Renal cortical epithelial cell (primary cell): ENCODE measurements at regions not wholly inside any gene's neighbourhood (a gene's known extent, or its start where the extent isn't known, plus 50 kb on each side); places are given as distances from the start of the nearest gene placed in this dataset.
"Not testable (repeated sequence)": the region's sequence is repeated elsewhere in the genome, so short reads cannot be mapped to it uniquely, and the experiment has no call there.

Experiments
- DNase-seq: peaks from one replicate; pipeline ENCODE4 v3.0.0-alpha.2; 2011; ENCODE audit warnings: low read depth

DNA sequence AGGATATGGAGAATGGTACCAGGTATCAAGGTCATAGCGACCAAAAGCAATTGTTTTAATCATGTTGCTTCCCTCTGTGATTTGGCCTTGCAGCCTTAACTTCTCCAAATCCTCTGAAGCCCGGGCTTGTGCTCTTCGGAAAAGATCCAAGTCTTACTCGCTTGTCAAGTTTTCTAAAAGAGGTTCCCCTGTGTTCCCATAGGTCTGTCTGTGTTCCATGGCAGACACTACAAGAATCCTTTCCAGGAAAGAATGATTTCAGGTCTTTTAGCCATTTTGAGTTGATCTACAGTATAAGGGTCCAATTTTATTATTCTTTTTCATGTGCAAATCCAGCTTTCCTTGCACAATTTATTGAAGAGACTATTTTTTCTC is 710.6 kb upstream of the DIAPH2 start:
- no peak for DNase-seq

DNA sequence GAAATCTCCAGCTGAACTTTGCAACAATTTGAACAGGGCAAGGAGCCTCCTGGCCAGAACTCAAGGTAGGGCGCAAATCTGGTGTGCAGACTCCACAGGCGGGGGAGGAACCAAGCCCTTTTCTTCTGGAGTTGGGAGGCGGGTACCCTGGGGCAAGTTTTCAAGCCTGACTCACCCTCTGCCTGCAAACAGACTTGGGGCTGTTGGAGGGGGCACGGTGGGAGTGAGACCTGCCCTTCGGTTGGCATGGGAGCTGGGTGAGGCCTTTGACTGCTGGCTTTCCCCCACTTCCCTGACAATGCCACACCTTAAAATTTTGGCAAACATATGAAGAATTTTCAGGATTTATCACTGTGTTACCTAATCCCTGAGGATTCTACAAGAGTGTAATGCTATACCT is 709.8 kb upstream of the DIAPH2 start:
- no peak for DNase-seq

DNA sequence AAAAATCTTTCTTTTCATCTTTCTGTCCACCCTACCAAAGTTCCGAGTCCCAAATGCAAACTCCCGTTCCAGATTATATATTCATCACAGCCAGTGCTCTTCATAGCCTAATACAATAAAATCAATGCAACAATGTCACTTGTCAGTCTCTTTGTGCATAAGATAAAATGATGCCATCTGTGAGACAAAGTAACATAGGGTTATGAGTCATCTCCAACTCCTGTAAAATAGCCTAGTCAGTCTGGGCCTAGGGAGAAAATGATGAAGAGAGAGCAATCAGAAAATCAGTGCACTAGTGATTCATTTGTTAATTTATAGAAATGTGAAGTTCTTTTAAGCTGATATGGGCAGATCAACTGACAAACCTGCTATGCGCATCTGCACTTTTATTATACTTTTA is 689.1 kb upstream of the DIAPH2 start:
- no peak for DNase-seq

DNA sequence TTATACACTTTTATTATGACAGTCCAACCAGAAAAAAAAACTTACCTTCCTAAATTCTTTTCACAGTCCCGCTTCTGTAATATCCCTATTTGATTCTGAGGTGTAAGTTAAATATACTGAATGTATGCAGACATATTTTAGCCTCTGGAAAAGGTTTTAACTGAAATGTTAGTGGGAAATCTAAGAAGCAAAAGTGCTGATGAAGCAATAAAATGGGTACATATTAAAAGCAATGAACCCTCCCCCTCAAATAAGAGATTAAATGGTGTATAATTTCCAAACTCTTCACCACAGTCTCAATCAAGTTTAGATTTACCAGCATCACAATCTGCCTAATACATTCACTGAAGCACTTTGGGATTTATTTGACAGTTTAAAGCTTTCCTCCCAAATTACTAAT is 688.3 kb upstream of the DIAPH2 start:
- DNase-seq: no peak

DNA sequence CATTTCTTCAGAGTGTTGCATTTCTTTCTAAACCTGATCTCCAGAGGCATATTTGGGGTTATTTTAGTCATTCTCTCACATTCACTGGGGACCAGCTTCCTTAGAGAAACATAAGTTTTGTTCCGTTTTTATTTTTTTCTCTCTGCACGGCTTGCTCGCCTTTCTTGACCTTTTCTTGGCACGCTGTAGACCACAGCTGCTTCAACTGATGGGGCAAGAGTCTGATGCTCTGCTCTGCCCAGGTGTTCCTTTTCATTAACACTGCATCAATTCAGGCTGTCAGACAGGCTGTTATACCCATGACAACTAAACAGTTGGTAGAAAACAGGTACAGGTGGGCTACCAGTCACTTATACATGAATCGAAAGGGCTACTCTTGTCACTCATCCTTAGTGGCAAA is 682.2 kb upstream of the DIAPH2 start:
- no peak for DNase-seq

DNA sequence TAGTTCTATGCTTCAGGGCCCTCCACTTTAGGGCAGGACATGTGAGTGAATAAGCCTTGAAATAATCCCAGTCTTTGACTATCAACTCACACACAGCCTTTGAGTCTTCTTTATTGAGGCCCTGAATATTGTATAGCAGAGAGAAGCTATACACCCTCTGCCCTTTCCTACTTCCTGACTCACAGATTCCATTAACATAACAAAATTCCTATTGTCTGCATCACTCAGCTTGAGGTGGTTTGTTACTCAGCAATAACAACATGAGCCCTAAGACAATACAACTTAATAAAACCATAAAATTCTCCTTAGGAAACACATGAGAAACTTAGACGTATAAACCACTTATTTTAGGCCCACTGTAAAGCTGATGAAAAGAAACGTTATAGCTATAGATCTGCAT is 680.3 kb upstream of the DIAPH2 start:
- no peak for DNase-seq

DNA sequence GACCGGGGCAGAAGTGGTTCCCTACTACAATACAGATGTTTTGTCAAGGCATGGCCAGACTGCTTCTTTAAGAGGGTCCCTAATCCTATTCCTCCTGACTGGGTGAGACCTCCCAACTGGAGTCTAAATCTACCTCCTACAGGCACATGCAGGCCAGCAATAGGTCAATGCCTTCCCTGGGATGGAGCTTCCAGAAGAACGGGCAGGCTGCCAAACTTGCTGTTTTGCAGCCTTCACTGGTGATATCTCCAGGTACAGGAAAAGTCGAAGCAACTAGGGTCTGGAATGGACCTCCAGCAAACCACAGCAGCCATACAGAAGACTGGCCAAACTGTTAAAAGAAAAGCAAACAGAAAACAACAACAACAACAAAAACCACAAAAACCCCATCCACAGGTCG is 678.4 kb upstream of the DIAPH2 start:
- no peak for DNase-seq

DNA sequence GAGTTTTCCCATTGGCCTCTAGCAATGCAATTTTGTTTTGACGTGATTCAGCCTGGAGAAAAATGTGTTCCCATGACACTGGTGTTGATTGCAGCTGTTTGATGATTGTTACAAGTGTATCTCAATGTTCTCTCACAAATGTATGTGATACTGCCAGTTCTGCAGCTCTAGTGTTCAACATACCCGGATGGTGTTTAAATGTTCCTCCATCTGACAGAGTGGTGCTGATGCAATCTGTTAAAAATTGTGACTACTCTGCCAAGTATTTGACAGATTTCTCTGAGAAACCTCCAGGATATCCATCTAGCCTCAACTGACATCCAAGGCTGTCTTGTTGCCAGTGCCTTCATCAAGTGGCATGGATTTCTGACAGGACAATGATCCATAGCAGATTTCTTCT is 657.2 kb upstream of the DIAPH2 start:
- DNase-seq: no peak

DNA sequence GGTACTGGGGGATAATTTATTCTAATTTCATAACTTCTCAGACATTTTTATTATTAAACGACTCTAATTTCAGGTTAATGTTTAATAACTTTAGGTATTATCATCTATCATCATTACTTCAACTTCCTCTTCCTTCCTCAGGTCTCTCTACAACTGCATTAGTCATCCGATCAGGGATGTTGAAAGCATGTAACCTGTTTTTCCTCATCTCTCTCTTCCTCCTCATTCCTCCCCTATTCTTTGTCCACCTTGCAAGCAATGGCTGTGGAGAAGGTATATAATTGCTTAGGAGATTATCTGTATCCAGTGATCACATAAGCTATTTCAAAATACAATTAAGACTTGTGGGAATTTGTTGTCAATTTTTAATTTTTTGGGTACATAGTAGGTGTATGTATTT is 632.6 kb upstream of the DIAPH2 start:
- DNase-seq: no peak

DNA sequence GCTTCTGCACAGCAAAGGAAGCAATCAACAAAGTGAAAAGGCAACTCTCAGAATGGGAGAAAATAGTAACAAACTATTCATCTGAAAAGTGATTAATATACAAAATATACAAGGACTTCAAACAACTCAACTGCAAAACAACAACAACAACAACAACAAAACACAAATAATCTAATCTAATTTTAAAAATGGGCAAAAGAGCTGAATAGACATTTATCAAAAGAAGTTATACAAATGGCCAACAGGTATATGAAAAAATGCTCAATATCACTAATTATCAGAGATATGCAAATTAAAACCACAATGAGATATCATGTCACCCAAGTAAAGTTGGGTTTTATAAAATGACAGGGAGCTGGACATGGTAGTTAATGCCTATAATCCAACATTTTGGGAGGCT is 602.8 kb upstream of the DIAPH2 start:
- DNase-seq: no peak

DNA sequence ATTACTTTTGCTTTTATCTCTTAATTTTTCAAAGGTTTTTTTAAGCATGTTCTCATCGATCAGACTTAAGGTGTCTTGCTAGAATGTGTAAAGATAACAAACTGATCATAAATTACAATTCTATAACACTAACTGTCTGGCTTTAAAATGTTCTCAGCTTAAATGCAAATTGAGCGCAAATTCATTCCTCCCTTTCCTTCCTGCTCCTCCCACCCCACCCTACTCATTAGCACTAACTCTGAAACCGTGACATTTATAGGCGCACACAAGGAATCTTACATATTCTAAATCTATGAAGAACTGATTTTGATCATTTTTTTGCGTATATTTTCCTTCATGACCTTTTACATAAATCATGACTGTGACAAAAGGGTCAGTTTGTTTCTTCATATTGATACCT is 590.0 kb upstream of the DIAPH2 start:
- no peak for DNase-seq

DNA sequence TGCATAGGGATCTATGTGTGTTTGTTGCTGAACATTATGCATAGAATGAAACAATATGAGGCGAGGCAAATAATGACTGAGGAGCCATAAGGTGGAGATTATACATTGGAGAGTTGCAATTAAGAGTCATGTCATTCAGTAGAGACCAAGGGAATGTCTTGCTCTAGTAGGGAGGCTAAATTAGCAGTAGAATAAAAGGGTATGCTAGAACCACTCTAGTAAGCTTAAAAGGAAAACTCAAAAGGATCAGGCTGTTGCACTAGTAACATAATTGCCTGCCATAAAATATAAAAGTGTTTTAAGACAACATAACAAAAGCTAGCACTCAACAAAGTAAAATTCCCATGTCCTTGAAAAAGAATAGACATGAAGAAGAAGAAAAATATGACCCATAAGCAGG is 586.2 kb upstream of the DIAPH2 start:
- no peak for DNase-seq

DNA sequence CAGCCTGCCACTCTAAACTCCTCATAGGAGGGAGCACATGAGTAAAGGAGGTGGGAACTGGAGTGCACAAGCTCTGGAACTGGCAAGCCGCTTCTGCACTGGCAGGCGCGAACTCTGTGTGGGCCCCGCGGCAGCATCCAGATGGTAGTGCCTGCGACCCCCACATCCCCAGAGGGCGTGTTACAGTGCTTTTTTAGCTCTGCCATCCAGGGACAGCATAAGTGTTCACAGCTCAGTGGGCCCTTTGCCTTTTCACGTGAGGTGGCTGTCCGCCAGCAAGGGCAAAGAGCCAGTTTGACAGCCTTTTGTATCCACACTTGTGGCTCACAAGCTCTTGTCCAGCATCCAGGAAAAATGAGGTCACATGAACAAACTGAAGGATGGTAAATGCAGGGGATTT is 581.6 kb upstream of the DIAPH2 start:
- no peak for DNase-seq

DNA sequence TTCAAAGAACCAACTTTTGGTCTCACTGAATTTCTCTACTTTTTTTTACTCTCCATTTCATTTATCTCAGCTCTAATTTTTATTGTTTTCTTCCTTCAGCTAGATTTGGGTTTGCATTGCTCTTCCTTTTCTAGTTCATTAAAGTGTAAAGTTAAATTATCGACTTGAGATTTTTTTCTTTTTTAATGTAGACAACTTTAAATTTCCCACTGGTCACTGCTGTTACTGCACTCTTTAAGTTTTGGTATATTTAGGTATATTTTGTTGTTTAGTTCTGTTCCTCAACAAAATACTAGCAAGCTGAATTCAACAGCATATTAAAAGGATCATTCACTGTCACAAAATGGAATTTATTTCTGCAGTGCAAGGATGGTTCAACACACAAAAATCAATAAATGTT is 572.0 kb upstream of the DIAPH2 start:
- DNase-seq: no peak

DNA sequence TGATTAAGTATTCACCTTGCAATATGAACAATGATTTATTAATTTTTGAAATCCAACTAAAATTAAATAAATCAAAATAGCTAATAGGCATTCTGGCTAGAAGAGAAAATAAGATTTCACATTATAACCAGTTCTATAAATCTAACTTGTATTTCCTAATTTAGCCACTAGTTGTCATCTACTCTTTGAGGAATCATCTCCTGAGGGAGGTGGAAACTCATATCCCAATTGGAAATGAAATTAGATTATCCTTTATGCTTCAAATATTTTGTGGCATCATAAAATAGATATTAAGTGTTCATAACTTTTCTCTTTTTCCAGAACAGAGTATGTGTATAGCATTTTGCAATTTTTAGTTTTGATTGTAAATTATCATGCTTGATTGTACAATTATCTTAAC is 558.5 kb upstream of the DIAPH2 start:
- no peak for DNase-seq

DNA sequence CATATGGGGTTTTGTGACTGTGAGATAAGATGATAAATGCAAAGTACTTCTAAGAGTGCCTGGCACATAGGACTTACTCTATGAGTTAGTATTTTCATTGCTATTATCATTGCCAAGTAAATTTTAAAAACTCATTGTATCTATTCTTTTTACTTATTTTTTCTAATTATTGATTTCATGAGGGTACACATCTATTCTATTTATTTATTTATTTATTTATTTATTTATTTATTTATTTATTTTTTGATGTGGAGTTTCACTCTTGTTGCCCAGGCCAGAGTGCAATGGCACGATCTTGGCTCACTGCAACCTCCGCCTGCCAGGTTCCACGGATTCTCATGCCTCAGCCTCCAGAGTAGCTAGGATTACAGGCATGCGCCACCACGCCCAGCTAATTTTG is 556.6 kb upstream of the DIAPH2 start:
- DNase-seq: not testable (repeated sequence)

DNA sequence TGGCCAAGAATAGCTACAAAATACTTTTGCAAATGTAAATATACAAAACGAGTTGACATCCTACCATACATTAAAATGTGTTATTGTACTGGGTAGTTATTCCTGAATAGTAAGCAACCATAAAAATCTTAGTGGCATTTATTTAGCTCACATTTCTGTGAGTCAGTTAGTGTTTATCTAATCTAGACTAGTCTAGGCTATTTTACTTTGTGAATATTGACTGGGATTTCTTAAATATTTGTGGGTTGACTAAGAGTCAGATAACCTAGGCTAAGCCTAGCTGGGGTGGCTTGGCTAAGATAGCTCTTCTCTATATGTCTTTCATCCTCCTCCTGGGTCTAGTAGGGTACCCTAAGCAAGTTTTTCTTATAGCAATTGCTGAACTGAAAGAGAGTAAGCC is 543.8 kb upstream of the DIAPH2 start:
- no peak for DNase-seq

DNA sequence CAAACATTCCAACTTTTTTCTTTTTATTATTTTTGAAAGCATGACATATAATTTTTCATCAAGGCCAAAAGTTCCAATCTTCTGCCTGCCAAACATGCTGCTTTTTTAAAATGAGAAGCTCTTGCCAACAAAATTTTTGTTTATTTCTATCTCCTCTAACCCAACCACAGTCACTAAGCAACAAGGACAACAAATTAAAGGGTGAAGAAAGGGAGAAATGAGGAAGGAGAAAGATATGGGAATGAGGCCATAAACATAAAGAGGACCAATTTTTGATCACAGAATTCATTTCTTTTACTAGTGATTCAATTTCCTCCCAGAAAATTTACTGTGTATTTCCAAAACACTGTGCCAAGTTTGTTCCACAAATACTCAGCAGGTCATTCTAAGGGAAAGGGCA is 537.0 kb upstream of the DIAPH2 start:
- no peak for DNase-seq

DNA sequence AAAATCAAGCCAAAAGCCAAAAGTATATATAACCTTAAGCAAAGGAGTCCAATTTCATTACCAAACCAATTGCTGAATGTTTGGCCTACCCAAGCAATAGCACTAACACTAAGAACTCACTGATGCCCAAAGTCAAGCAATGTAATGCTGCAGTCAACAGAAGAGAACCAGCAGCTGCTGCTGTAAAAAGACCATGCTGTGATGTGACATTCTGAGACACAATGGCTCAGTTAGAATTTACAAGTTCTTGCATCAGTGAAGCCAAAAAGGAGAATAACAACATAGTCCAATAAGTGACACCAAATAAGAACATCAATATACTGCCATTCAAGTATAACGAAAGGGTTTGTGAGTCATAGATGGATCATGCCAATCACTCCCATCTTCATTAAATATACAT is 514.0 kb upstream of the DIAPH2 start:
- no peak for DNase-seq

DNA sequence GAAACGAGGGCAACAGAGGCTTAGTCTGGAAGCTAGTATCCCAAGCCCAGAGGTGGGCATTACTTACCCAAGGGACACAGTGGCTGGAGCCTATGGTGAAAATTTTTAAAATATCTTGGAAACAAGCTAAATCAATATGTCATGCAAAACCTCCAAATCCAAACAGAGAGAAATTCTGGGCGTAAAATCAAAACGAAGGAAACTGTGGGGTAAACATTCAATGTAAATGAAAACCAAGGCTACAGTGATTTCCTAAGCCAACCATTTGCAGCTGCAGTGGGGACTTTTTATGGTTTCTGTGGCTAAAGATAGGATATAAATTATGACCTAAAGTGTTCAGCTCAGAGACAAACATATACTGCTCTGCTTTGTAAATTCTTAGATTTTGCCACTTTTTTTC is 507.7 kb upstream of the DIAPH2 start:
- no peak for DNase-seq

DNA sequence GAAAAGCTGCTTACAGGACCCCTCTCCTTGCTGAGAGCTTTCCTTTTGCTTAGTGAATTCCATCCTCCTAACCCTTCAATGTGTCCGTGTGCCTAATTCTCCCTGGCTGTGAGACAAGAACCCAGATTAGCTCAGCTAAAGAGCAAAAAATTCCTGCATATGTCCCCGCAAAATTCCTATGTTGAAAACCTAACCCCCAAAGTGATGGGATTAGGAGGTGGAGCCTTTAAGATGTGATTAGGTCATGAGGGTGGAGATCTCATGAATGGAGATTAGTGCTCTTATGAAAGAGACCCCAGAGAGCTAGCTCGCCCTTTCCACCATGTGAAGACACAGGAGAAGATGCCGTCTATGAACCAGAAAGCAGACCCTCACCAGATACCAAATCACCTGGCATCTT is 503.0 kb upstream of the DIAPH2 start:
- no peak for DNase-seq

DNA sequence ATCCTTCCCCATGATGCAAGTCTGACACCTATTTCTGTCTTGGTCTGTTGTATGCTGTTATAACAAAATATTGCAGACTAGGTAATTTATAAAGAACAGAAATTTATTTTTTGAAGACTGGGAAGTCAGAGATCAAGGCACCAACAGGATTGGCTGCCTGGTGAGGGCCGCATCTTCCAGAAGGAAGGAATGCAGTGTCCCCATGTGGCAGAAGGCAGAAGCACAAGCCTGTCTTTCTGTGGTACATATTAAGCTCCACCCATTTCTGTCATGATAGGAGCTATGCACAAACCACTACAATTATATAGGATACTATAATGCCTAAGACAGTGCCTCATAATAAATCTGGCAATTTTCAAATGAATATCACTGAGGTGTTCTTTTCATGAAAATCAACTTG is 502.3 kb upstream of the DIAPH2 start:
- DNase-seq: no peak

DNA sequence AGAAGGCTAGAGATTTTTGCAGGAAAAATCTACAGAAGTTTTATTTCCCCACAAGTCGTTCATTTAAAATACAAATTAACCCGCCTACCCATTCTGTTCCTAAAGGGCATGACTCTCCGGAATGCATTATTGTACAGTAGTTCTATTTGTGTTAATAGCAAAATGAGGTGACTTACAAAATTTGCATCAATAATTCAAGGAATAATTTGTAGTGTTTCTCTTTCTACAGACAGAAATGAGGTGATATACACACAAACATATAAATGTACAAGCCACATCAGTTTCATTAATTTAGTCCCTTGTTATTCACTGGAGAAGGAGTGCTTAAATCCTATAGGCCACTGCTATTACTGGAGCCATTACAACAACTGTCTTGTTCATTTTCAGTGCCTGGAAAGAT is 501.3 kb upstream of the DIAPH2 start:
- DNase-seq: no peak

DNA sequence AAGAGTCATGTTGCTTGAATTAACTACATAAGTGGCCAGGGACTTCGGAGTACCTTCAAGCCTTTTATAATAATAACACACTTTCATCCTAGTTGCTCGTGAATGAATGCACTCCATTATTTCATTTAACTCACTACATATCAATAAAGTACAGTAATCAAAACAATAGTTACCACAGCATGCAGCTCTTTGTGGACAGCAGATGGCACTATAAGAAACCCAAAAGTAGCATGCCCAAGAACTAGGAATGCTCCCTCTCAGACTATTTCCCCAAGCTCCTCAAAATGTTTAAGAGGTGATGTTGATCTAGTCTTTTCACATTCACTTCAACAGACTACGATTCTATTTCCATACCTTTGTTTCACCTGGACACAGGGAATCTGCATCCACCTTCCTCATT is 500.8 kb upstream of the DIAPH2 start:
- DNase-seq: no peak

DNA sequence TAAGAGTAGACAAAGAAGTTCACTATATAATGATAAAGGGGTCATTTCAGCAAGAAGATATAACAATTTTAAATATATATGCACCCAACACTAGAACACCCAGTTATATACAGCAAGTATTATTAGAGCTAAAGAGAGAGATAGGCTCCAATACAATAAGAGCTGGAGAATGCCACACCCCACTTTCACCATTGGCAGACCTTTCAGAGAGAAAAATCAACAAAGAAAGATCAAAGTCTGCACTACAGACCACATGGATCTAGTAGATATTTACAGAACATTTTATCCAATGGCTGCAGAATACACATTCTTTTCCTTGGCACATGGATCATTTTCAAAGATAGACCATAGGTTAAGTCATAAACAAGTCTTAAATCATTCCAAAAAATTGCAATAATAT is 479.7 kb upstream of the DIAPH2 start:
- DNase-seq: no peak
